GM21737 (cell line): ENCODE measurements at regions not wholly inside any gene's neighbourhood (a gene's known extent, or its start where the extent isn't known, plus 50 kb on each side); places are given as distances from the start of the nearest gene placed in this dataset.

Experiments
- ATAC-seq: cut with Tn5 transposase; IDR thresholded peaks from one replicate; pipeline ENCODE4 v1.9.1; 2021; ENCODE audit warnings: mild to moderate bottlenecking, moderate library complexity; ENCODE audit not compliant: unreplicated experiment

DNA sequence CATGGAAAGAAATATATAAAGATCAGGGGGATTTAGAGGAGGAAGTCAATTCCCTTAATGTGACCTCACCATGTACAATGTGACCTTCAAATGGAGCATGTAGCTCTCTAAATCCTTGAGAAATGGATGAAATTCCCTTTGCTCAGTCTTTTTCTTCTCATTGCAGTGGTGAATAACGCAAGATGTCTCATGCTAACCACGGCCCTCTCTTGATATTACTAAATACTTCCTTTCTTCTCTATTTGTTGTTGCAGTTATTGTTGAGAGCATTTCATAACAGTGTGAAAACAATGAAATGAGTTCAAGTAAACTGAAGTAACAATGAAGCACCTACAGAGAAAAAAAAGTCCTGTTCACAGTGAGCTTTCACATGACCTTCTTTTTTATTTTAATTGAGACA, 55.6 kb downstream of the ZNF281 start:
- peak; percentile 45 for ATAC-seq

DNA sequence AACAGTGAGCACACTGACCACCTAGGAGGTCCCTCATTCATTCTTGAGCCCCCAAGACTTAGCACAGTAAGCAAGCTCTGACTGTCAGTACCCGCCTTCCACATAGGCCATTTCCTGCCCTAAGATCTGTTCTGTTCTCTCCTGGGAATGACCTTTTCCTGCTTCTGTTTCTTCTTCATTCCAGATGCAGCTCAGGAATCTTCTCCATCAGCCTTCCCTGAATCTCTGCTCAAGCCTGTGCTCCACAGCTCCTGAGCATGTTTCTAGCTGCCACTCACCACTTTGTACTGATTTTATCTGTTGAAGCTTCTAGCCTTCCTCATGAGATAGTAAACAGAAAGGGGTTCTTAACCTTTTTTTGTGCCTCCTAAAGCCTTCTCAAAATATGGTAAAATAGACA, 56.6 kb downstream of the ZNF281 start:
- ATAC-seq, result no peak

DNA sequence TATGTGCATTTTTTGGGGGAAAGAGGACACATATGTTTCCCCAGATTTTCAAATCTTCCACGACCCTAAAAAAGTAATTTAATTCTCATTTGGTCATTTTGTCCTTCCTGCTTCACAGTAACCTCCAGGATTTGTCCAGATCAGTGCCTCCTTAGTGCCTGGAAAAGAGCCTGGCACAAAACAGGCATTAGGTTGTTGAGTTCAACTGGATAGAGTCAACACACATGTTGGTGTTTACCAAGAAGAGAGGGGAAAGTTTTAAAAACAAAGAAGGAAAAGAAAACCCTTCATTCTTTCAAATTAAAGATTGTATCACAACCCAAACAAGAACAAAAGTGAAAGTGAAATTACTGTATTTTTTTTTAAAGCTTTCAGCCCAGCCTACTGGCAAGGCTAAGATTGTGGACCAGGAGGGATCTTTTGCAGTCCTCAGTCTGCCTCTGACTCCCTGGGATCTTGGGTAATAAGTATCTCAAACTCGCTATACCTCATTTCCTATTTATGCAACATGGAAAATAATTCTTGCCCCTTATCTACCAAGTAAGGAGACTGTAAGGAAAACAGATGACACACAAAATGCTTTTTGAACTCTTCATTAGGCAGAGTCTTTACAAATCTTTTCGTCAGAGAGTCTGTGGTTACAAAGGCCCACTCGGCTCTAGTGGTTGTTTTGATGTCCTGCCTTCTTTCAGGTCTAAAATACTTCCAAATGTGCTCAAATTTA, 57.8 kb downstream of the ZNF281 start:
- ATAC-seq, result no peak

DNA sequence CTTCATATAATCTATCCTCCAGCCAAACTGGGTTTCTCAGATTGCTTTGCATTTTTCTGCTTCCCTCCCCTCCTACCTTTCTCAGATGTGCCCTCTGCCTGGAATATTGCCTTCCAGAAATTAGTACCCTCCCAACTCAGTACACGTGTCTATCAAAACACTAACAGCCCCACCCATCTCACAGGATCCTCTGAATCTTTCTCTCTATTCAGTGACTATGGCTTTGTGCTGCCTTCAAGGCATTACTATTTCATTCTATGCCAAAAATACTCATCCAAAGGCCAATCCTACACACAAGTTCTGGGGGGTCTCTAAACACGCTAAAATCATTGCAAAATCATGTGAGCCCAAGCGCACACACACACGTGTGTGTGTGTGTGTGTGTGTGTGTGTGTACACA, 58.4 kb downstream of the ZNF281 start:
- no peak for ATAC-seq

DNA sequence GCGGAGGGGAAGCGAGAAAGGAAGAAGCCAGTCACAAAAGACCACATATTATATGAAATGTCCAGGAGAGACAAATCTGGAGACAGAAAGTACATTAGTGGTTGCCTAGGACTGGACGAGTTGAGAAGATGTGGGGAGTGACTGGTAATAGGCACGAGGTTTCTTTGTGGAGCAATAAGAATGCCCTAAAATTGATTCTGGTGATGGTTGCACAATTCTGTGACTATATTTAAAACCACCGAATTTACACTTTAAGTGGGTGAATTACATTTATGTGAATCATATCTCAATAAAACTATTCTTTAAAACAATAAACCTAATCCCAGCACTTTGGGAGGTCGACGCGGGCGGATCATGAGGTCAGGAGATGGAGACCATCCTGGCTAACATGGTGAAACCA, 63.1 kb downstream of the ZNF281 start:
- ATAC-seq, result no peak

DNA sequence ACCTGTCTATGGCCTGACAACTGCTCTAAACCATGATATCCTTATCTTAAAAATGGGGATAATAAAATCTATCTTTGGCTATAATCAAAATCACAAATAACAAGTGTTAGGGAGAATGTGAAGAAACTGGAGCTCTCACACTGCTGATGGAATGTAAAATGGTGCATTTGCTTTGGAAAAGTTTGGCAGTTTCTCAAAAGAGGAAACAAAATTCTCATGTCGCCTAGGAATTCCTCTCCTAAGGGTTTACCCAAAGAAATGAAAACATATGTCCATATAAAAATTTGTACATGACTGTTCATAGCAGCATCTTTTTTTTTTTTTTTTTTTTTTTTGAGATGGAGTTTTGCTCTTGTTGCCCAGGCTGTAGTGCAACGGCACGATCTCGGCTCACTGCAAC, 64.3 kb downstream of the ZNF281 start:
- no peak for ATAC-seq

DNA sequence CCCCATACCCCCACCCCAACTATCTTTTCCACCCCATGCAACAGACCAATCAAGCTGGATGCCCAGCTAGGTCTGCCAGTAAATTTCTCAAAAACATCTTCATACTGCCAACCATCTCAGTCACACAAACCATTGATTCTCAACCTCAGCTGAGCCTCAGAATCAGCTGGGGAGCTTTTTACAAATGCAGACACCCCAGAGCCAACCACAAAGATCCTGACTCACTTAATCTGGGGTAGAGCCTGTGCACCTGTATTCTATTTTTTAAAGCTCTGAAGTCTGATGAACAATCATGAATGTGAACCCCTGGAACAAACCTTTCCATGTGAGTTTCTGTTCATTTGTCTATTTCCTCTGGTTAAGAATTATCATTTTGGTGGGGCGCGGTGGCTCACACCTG, 66.0 kb downstream of the ZNF281 start:
- ATAC-seq, result no peak

DNA sequence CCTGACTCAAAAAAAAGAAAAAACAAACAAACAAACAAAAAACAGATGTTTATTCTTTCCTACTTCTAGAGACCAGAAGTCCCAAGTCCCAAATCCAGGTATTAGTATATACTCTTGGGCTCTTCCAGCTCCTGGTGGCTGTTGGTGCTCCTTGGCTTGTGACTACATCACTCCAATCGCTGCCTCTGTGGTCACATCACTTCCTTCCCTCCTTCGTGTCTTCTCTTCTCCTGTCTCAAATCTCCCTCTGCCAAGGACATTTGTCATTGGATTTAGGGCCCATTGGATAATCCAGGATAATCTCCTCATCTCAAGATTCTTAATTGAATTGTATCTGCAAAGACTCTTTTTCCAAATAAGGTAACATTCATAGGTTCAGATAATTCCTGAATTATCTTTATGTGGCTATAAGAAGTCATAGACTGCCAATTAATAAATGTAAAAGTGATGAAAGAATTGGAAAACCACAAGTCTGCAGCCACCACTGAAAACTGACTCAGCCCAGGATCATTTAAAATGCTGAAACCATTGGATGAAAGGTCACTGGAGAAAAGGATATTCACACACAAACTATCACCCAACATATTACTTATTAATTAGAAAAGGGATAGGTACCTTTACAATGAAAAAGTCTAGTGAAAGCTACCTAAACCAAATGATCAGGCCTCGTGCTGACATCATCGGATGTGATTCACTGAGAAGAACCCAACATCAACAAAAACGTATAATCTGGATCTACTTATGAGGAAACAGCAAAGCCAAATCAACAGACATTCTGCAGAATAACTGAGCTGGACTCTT, 67.1 kb downstream of the ZNF281 start:
- no peak for ATAC-seq

DNA sequence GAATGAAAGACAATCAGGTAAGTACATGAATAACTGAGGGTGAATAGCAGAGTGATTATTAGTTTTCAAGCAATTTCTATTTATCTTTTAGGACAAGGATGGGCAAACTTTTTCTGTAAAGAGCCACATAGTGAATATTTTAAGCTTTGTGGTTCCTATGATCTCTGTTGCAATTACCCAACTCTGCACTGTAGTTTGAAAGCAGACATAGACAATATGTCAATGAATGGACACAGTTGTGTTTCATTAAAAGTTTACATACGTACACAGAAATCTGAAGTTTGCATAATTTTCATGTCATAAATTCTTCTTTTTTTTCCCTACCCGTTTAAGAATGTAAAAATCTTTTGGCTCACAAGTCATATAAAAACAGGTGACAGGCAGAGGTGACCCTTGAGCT, 71.4 kb downstream of the ZNF281 start:
- no peak for ATAC-seq

DNA sequence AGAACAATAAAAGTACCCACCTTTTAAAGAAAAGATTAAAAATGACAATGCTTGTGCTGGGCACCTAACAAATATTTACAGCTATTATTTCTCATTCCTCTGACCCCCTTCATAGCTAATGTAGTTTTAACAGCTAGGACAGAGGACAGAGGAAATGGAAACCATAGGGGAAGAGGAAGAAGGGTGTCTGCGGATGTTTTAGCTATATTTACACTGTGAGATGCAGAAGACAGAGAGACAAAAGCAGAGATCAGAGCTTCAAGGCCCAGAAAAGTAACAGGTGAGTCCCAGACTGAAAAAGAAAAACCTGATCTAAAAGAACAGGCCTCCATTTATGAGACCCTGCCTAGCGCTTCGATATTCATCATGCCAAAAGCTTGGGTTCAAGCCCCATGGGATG, 72.0 kb downstream of the ZNF281 start:
- no peak for ATAC-seq

DNA sequence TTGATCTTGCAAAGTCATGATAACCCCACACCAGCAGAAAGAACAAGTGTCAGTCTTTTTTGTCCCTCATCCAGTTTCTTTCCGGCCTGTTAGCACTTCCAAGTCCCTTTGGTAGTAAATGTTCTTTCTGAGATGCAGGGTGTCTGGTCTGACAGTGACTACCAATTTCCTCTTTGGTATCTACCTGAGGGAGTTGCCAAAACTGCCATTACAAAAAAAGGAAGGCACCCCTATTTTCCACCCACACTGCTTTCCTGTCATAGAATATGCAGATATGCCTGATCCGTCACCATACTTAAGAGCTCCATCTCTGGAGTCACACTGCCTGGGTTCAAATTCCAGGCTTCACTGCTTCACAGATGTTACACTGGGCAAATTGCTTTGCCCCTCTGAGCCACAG, 72.4 kb downstream of the ZNF281 start:
- no peak for ATAC-seq

DNA sequence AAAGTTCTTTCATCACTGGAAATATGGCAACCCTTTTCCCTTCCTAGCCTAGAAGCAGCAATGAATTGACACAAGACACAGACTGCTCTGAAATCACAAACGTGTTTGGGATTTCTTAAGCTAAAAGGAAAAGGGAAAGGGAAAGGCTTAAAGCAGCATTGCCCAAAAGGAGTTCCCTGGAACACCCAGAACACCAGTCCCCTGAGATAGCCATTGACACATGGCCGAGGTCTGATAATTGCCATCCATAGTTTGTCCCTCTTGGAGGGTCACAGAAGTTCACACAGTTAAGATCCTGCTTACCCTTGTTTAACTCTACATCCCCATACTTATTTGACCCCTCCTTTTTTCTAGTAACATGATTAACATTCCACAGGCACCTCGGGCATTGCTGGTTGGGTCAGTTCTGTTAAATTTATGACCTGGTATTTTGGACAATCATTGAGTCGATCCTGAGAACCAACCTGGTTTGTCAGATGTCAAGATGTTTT, 72.9 kb downstream of the ZNF281 start:
- no peak for ATAC-seq

DNA sequence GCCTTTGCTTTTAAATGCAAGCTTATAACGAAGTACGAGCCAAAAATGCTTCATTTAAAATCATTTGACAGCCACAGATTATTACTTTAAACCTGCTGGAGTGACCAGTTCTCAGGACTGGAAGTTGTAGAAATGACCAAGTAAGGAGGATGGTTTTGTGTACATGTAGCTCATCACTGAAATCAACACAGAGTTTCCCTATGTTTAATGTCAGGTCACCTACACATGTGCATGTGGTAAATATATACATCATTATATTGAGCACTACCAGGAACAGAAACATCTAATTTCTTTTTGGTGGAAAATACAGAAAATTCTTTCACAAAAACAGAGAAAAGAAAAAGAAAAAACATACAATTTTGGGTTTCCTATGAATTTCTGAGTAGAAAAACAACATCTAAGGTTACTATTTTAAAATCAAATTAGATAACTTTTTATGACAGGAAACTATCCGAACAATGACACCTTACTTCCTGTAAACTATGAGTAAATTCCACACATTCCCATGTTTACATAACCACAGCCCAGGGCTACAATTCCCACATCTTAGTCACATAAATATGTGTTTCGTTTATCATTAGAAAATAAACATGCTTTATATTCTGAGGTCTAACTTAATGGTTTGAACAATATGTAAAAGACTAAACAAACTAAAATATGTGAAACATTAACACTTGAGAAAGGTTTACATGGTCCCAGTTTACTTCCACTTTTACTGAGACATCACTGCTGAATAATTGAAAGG, 73.6 kb downstream of the ZNF281 start:
- ATAC-seq, result no peak

DNA sequence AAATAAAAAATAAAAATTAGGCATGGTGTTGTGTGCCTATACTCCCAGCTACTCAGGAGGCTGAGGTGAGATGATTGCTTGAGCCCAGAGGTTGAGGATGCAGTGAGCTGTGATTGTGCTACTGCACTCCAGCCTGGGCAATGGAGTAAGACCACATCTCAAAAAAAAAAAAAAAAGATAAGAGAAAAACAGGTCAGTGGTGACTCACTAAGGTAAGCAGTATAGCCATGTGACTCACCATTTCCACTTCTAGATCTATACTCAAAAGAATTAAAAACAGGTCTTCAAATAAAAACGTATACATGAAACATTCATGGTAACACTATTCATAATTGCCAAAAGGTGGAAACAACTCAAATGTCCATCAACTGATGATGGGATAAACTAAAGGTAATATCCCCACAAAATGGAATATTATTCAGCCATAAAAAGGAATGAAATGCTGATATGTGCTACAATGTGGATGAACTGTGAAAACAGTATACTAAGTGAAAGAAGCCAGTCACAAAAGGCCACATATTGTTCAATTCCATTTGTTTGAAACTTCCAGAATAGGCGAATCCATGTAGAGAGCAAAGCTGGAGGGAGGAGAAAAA, 75.1 kb downstream of the ZNF281 start:
- no peak for ATAC-seq

DNA sequence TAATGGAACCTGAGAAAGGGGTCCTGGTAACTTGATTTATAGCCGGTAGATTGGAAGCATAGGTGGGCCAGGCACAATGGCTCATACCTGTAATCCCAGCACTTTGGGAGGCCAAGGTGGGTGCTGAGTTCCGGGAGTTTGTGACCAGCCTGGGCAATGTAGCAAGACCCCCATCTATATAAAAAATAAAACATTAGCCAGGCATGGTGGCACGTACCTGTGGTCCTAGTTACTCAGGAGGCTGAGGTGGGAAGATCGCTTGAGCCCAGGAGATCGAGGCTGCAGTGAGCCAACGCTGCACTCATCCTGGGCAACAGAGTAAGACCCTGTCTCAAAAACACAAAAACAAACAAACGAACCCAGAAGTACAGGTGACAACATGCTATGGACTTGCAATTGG, 76.5 kb downstream of the ZNF281 start:
- ATAC-seq, result no peak

DNA sequence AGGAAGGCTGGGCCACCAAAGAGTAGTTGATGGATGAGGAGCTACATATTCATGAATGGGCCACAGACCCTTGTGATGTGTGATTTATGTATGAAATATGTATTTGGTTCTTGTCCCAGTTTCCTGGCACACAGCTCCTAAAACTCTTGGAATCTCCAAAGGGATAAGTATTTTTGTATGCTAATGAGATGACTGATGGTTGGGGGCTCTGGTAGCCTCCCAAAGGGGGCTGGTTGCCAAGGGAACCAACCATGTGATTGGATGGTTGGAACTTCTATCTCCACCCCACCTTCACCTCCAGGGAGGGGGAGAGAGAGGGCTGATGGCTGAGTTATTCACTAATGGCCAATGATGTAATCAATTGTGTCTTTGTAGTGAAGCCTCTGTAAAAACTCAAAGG, 77.1 kb downstream of the ZNF281 start:
- ATAC-seq, result no peak

DNA sequence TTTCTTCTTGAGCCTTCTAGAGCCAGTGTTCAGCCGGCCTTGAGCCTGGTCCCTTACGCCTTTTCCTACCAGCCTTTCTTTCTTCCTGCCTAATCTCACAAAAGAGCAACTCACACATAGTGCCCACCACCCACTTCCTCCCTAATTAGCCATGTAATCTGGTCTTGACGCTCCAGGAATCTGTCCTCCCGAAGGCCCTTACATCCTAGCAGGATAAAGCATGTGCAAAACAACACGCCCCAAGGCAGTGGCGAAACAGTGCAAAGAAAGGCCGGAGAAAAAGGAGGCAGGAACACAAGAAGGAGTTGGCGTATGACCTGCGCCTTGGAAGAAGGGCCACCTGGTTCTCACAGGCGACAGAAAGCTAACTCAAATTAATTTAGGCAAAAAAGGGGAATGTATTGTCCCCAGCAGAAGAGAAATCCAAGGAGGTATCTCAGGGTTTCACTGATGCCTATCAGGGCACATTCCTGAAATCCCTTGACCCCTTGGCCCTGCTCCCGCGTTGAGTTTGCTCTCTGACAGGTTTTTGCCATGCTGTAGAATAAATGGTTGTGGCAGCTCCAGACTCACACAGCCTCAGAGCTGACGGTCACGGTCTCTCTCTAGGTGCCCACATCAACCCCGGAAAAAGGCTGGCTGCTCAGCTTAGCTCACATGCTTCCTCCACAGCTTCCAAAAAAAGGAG, 79.0 kb downstream of the ZNF281 start:
- no peak for ATAC-seq

DNA sequence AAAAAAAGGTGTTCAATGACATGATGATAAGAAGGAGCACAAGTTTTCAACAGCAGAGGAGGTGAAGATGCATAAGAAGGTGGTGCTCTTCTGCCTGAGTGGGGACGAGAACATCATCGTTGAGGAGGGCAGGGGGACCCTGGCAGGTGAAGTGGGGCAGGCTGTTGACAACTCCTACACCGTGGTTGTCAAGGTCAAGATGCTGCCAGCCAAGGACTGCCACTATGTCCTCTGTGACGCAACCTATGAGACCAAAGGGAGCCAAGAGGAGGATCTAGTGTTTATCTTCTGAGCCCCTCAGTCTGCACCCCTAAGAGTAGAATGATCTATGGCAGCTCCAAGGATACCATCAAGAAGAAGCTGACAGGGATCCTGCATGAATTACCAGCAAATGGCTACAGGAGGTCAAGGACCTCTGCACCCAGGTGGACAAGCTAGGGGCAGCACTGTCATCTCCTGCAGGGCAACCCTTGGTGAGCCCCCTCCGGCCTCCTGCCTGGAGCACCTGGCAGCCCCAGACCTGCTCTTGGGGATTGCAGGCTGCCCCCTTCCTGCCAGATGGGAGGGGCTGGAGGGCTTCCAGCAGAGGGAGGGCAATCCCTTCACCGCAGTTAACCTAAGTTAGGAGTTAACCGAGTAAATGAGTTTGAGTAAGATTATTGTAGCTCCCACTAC, 80.5 kb downstream of the ZNF281 start:
- ATAC-seq, result no peak

DNA sequence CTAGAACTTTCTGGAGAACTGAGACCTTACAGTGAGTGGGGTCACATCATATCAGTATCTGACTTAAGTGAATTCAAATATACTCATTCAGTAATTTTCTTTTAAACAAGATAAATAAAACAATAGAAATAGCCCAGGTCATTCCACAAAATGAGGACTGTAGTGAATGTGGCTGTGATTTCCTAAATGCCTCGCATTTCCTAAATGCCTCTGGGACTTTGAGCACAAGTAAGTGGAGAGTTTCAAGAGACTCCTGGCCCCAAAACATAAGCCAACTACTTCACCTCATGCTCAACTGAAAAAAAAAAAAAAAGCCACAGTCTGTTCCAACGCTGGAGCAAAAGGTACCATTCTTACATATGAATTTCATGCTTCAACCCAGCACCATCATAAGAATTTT, 81.5 kb downstream of the ZNF281 start:
- no peak for ATAC-seq

DNA sequence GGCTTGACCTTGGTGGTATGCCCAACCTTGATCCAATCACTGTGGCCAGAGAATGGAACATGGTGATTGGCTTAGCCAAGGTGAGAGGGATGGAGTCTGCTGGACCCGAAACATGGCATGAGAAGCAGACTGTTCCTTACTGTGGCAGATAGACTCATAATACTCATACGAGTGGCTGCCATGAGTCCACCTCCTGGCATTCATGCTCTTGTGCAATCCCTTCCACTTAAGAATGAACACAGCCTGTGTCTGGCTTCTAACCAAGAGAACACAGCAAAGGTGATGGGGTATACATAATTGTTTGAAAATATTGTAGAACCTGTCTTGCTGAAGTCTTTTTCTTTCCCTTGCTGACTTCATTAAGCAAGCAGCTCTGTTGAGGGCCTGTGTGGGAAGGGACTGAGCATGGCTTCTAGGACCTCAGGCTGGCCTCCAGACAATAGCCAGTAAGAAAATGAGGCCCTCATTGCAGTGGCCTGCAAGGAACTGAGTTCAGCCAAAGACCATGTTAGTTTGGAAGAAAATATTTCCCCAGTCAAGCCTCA, 85.9 kb downstream of the ZNF281 start:
- no peak for ATAC-seq
